Left cardiac atrium (tissue), 4 donors: ENCODE measurements at regions not wholly inside any gene's neighbourhood (a gene's known extent, or its start where the extent isn't known, plus 50 kb on each side); places are given as distances from the start of the nearest gene placed in this dataset.
"Not testable (repeated sequence)": the region's sequence is repeated elsewhere in the genome, so short reads cannot be mapped to it uniquely, and the experiment has no call there.

Source experiments
- ATAC-seq, 2 donors: fragments of 200-7000 bp; cut with Tn5 transposase; one replicate each; pipeline ENCODE4 v1.9.1; 2020; ENCODE audit warnings: mild to moderate bottlenecking in 2 of 2, moderate library complexity in 2 of 2
- DNase-seq: peaks from one replicate; pipeline ENCODE4 v3.0.0-alpha.2; 2020
- intact Hi-C, 2 donors: fragments of 100-400 bp; cut with DNase I; formaldehyde crosslinking; loops; one replicate each; pipeline versions ENCODE4 v1.14.1 to v1.15.1; 2022 to 2023
- donor health status: DM: no; HTN: yes; CAD: no.
- donor health status: DM: no; HTN: yes; CAD: no; lungs with severe emphysema.
- donor health status: DM: yes; HTN: yes; CAD: no.
- donor health status: Dilated cardiomyopathy.

DNA sequence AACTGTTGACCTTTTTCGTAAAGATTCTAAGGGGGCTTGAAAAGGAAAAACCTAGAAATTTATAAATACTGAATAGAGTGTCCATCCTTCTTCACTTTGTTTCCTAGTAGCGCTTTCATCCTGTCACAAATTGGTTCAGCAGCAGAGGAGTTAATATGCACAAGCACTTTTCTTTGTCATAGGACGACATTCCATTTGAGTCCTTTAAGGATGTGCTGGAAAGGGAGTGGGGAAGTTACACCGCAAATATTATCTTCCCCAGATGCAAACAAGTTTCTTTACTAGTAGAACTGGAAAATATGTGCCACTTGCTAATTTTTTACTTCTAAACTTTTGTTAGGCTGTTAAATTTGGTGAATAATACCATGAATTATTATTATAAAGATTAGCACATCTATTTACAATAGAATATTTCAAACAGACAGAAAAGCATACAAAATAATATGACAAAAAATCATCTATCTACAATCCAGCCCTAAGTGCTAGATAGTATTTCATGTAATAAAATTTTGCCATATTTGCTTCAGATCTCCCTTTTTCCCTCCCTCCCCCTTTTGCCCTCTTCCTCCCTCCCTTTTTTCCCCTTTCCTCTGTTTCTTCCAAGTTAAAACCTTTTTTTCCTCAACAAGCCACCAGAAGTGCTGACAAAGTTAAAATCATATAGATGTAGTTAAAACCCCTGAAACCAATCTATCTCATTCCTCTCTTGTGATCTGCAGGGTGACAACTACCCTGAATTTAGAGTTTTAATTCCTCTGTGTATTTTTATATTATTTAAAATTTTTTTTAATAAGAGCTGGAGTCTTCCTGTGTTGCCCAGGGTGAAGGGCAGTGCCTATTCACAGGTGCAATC, 50.5 kb upstream of the MAP4K3 start:
- ATAC-seq (no peak), DNase-seq (no peak)
- intact Hi-C loops: no loop called here

- DNase-seq (no peak), ATAC-seq (peak in 1 of 2 donors; percentile 50)
- intact Hi-C loops: no loop called here
Observed at GRCh38 chr2:39488450-39488849, 51.4 kb upstream of the MAP4K3 start.

DNA sequence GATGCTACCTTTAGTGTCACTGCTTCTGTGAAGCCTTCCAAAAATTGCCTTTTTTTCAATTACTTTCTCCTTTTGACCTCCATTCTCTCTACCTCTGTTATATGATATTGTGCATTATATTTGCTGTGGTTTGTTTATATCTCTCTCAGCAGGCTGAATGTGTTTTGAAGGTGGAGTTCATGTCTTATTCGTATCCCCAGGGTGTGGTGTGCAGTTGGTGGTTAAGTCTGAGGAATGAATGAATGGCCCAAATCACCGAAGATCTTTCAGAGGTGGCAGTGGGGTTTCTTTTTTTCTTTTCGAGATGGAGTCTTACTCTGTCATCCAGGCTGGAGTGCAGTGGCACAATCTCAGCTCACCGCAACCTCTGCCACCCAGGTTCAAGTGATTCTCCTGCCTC, 53.5 kb upstream of the MAP4K3 start:
- ATAC-seq: no peak
- no peak for DNase-seq
- intact Hi-C loops: no loop called here

- ATAC-seq: no peak
- intact Hi-C loops: no loop called here
- no peak for DNase-seq
Observed at GRCh38 chr2:39491653-39492052, 54.6 kb upstream of the MAP4K3 start.

DNA sequence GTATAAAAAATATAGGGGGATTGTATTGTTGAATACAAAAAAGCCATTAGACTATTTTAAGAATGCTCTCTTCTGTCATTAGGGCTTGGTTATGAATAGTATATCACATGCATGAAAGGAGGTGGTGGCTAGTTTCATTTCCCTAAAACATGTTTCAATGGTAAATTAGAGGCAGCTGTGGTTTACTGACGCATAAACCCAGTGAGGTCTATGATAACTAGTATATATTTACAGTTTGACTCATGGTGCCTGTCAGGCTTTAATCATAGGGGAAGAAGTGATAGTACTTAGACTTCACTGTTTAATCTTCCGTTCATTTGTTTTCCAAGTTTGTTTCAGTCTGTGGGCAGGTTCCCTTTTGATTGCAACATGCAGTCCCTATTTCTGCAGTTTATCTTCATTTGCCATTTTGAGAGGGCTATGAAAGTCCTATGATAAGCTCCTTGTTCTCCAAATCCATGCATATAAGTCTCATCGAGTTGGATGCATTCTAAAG, 55.1 kb upstream of the MAP4K3 start:
- no peak for DNase-seq
- intact Hi-C loops: no loop called here

DNA sequence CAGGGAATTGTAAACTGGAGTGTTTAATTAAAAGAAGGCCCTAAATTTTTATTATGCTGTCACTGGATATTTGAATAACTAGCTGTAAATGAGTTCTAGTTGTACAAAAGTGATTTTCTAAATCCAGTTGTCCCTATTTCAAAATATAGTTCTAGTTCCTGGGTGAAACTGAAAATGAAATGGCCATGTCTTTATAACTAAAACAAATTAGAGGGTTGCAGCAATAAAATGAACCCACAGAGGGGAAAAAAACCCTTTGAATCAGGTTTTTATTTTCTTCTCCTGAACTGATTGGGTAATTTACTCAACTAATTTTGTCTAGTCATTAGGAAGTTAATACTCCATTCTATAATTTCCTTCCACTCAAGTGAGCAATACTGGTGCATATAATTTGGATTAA, 55.6 kb upstream of the MAP4K3 start:
- ATAC-seq: no peak
- no peak for DNase-seq
- intact Hi-C loops: no loop called here

More for the DNA sequence above, 55.1 kb upstream of the MAP4K3 start:
- ATAC-seq: peak; percentile 56 to 85

DNA sequence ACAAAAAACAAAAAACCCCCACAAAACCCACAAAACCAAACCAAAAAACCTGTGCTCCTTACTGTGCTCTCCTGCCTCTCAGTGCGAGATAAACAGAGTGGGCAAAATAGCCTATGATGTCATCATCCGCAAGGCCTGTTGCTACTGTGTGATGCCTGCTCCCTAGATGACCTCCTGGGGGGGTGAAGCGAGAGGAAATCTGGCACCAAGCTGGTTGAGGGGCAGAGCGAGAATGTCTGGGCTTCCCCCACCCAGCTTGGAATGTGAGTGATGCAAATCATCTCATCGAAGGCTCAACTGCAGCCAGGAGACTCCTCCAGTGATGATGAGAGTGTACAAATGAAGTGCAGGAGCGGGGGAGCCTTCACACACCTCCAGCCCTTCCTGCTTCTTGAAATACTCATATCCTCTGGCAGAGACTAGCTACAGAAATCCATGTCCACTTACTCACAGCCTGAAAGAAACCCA, 57.7 kb upstream of the MAP4K3 start:
- ATAC-seq: peak; percentile 64 to 90
- peak; percentile 48 for DNase-seq
- intact Hi-C loops: no loop called here

- DNase-seq (no peak), ATAC-seq (peak; percentile 30 to 36)
- intact Hi-C loops: no loop called here
Observed at GRCh38 chr2:39497082-39497801, 60.2 kb upstream of the MAP4K3 start.

DNA sequence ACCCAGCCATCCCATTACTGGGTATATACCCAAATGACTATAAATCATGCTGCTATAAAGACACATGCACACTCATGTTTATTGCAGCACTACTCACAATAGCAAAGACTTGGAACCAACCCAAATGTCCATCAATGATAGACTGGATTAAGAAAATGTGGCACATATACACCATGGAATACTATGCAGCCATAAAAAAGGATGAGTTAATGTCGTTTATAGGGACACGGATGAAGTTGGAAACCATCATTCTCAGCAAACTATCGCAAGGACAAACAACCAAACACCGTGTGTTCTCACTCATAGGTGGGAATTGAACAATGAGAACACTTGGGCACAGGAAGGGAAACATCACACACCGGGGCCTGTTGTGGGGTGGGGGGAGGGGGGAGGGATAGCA, 61.1 kb upstream of the MAP4K3 start:
- DNase-seq, ATAC-seq, intact Hi-C loops: not testable (repeated sequence)

GRCh38 chr2:39498786-39499185, 61.7 kb upstream of the MAP4K3 start:
- ATAC-seq (no peak), DNase-seq (no peak)
- intact Hi-C loops: no loop called here

- no peak for DNase-seq
- intact Hi-C loops: no loop called here
- ATAC-seq: no peak
Observed at GRCh38 chr2:39499336-39499735, 62.3 kb upstream of the MAP4K3 start.

DNA sequence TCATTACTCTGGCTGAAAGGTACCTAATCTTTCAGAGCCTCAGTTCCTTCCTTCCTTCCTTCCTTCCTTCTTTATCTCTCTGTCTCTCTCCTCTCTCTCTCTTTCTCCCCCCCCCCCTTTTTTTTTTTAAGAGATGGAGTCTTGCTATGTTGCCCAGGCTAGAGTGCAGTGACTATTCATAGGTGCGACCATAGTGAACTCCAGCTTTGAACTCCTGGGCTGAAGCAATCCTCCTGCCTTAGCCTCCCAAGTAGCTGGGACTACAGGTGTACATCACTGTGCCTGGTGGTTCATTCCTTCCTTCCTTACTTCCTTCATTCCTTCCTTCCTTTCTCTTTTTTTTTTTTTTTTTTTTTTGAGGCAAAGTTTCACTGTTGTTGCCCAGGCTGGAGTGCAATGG, 64.3 kb upstream of the MAP4K3 start:
- intact Hi-C loops: loop anchor here in 1 of 2 donors (5.0 kb wide), 1 partner anchor 64 kb away; the partner anchor contains the start of gene MAP4K3
- no peak for DNase-seq
- no peak for ATAC-seq

GRCh38 chr2:39503277-39503676, 66.2 kb upstream of the MAP4K3 start:
- ATAC-seq (no peak), DNase-seq (no peak)
- intact Hi-C loops: loop anchor here in 1 of 2 donors (5.0 kb wide), 1 partner anchor 66 kb away; the partner anchor contains the start of gene MAP4K3

- DNase-seq (no peak), ATAC-seq (peak; percentile 41 to 58)
- intact Hi-C loops: loop anchor here in 1 of 2 donors (5.0 kb wide), 1 partner anchor 68 kb away; the partner anchor contains the start of gene MAP4K3
Observed at GRCh38 chr2:39504790-39505335, 67.8 kb upstream of the MAP4K3 start.

DNA sequence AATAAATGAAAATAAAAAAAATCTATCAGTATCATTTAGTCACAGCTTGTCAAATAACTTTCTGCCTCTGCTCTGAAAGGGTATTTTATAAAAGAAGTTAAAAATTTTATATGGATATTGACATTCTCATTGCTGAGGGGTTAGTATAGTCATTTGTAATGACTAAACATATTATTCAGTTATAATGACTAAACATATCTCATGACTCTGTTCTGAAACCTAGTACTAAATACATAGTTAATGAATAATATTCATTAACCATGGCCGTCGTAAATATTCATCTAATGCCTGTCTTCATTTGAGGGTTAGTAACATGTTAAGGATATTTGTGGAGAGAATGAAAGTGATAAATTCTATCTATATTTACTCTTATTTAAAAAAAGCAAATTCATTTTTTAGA, 69.1 kb upstream of the MAP4K3 start:
- intact Hi-C loops: no loop called here
- DNase-seq (no peak), ATAC-seq (no peak)

DNA sequence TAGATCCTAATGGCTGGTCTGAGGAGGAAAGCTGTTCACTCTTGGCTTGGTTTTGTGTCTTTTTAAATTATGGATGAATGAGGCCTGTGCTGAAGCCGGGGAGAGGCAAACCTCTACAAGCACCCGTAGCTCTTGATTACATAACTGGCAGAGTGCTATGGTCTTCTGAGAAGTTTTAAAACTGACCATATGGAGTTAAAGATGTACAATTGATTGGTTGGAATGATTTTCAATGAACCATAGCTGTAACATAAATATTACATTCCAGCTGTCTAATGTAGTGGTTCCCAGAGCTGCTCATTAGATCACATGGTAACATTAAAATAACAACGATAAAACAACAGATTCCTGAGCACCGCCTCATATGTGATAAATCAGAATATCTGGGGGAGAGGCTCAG, 71.1 kb upstream of the MAP4K3 start:
- intact Hi-C loops: no loop called here
- no peak for DNase-seq
- no peak for ATAC-seq

- ATAC-seq (no peak), DNase-seq (no peak)
- intact Hi-C loops: no loop called here
Observed at GRCh38 chr2:39510140-39510539, 73.1 kb upstream of the MAP4K3 start.

GRCh38 chr2:39511219-39511604, 74.1 kb upstream of the MAP4K3 start:
- ATAC-seq: no peak
- peak; percentile 27 for DNase-seq
- intact Hi-C loops: no loop called here

DNA sequence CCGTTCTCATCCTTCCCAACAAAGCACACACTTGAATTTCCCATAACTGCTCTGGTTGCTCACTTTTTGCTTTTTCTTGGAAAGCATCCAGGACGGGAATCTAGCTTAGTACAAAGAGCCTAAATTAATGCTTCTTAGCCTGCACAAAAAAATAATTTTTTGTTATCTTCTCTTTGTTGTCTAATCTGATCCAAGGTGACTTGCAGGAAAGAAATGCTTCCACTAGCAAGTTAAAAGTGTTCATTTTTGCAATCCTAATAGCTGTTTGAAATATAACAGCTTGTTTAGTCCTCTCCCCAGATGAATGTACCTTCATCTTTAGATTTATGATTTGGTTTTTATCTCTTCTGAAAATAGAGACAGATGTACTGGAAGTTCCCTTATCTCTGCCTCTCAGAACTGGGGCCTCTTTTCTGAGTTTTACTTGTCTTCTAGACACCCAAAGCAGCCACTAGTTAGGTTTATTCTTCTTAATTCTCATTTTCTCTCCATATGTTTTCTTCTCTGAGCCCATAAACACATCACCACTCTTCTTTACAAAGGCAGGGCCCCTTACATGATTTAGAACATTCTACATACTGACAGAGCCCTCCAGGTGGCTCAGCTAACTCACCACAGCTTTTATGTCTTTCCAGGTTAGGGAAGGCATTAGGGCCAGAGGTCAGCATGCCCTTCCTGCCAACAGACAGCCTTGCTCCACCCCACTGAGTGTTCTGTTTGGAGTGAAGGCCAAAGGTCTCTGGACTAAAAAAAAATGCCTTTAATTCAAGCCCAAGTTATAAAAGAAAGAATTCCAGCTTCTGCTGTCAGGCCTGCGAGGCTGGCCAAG, 74.7 kb upstream of the MAP4K3 start:
- ATAC-seq (peak; percentile 3 to 6), DNase-seq (no peak)
- intact Hi-C loops: no loop called here
